ENCODE measurements at regions not wholly inside any gene's neighbourhood (a gene's known extent, or its start where the extent isn't known, plus 50 kb on each side); places are given as distances from the start of the nearest gene placed in this dataset.

DNA sequence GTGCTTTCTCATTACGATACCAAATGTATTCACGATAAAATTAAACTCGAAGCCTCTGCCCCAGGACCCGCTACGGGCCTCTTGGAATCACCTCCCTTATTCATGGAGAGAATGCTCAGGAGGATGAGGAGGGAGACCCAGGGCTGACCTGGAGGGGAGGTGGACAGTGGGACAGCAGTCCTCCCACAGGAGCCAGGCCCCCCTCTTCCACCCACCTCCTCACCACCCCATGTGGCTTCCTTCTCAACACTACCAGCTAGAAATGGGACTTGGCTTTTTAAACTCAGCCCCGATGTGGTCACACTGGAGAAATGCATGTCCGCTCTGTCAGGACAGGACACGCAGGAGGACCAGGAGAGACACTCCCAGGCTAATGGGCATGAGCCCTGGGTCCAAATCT is 147.9 kb upstream of the ID2 start:
- TF ChIP-seq POLR2A (IDR thresholded peaks at IDR 0.05), result no peak
- TF ChIP-seq, protein P1, sequence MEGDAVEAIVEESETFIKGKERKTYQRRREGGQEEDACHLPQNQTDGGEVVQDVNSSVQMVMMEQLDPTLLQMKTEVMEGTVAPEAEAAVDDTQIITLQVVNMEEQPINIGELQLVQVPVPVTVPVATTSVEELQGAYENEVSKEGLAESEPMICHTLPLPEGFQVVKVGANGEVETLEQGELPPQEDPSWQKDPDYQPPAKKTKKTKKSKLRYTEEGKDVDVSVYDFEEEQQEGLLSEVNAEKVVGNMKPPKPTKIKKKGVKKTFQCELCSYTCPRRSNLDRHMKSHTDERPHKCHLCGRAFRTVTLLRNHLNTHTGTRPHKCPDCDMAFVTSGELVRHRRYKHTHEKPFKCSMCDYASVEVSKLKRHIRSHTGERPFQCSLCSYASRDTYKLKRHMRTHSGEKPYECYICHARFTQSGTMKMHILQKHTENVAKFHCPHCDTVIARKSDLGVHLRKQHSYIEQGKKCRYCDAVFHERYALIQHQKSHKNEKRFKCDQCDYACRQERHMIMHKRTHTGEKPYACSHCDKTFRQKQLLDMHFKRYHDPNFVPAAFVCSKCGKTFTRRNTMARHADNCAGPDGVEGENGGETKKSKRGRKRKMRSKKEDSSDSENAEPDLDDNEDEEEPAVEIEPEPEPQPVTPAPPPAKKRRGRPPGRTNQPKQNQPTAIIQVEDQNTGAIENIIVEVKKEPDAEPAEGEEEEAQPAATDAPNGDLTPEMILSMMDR (IDR thresholded peaks at IDR 0.05), result no peak
